ENCODE measurements at regions not wholly inside any gene's neighbourhood (a gene's known extent, or its start where the extent isn't known, plus 50 kb on each side); places are given as distances from the start of the nearest gene placed in this dataset.

DNA sequence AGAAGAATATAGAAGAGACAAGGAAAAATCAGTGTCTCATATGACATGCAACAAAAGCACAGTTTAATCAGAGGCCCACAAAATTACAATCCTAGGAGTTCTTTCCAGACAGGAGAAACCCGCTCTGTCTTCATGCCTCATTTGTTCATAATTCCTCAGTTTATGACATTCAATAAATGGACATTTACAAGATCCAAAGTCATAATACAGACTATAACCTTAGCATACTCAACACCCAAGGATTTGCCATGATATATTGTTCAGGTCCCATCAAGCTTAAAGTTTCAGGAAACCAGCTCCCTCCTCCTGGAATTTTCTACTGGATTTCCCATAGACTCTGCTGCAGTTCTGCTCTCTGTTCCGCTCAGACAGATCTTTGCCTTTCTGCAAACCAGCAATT, 56.4 kb upstream of the POMP start:
- peak overlapping the region; percentile 69 for H2AFZ ChIP-seq (ENCODE audit: low read length)

DNA sequence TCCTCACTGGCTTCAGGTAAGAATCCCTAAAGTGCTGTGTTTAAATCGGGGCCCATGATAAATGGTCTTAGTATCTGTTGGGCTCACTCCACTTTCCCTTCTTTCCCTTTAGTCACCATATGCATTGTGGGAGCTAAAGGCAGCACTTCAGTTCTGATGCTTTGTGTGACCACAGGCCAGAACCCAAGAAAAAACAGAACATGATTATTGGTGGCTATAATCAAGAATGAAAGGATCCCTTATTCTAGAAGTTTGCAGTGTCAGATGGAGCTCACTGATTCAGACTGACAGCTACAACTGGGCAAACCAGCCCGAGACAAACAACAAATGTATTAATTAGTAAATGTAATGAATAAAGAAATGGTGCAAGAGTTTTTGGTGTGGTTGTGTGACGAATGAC, 57.3 kb upstream of the POMP start:
- Histone ChIP-seq H3K9me3 (ENCODE audit: low read depth, low read length) (no peaks in the 10 kb centered on the region), H2AFZ (ENCODE audit: low read length) (no peak overlapping the region), H3K79me2 (ENCODE audit: insufficient read depth, low read length) (no peaks in the 10 kb centered on the region), H3K27ac (ENCODE audit: low read depth, low read length) (no peak overlapping the region), H3K4me3 (ENCODE audit: insufficient read depth, low read length) (no peak overlapping the region), H3K4me2 (ENCODE audit: insufficient read depth, low read length) (no peak overlapping the region), H3K36me3 (ENCODE audit: insufficient read depth, low read length) (no peaks in the 10 kb centered on the region), H3K27me3 (ENCODE audit: insufficient read depth, low read length) (no peaks in the 10 kb centered on the region), H3K4me1 (ENCODE audit: insufficient read depth, low read length) (no peaks in the 10 kb centered on the region), H4K20me1 (ENCODE audit: insufficient read depth, low read length) (no peaks in the 10 kb centered on the region)
- no peak for DNase-seq (ENCODE audit: insufficient read length, low spot score, missing footprints)
- TF ChIP-seq, protein P1, sequence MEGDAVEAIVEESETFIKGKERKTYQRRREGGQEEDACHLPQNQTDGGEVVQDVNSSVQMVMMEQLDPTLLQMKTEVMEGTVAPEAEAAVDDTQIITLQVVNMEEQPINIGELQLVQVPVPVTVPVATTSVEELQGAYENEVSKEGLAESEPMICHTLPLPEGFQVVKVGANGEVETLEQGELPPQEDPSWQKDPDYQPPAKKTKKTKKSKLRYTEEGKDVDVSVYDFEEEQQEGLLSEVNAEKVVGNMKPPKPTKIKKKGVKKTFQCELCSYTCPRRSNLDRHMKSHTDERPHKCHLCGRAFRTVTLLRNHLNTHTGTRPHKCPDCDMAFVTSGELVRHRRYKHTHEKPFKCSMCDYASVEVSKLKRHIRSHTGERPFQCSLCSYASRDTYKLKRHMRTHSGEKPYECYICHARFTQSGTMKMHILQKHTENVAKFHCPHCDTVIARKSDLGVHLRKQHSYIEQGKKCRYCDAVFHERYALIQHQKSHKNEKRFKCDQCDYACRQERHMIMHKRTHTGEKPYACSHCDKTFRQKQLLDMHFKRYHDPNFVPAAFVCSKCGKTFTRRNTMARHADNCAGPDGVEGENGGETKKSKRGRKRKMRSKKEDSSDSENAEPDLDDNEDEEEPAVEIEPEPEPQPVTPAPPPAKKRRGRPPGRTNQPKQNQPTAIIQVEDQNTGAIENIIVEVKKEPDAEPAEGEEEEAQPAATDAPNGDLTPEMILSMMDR (IDR thresholded peaks at IDR 0.05; ENCODE audit: extremely low read depth, low read depth, low read length), result no peak

More for the DNA sequence above, 56.4 kb upstream of the POMP start:
- Histone ChIP-seq H3K4me2 (ENCODE audit: insufficient read depth, low read length) (no peak overlapping the region), H3K36me3 (ENCODE audit: insufficient read depth, low read length) (no peaks in the 10 kb centered on the region), H3K27ac (ENCODE audit: low read depth, low read length) (no peak overlapping the region), H3K79me2 (ENCODE audit: insufficient read depth, low read length) (no peaks in the 10 kb centered on the region), H3K27me3 (ENCODE audit: insufficient read depth, low read length) (no peaks in the 10 kb centered on the region), H3K9me3 (ENCODE audit: low read depth, low read length) (no peaks in the 10 kb centered on the region), H4K20me1 (ENCODE audit: insufficient read depth, low read length) (no peaks in the 10 kb centered on the region), H3K4me3 (ENCODE audit: insufficient read depth, low read length) (no peak overlapping the region), H3K4me1 (ENCODE audit: insufficient read depth, low read length) (no peaks in the 10 kb centered on the region)
- TF ChIP-seq, protein P1 (IDR thresholded peaks at IDR 0.05; ENCODE audit: extremely low read depth, low read depth, low read length), result no peak
- no peak for DNase-seq (ENCODE audit: insufficient read length, low spot score, missing footprints)

DNA sequence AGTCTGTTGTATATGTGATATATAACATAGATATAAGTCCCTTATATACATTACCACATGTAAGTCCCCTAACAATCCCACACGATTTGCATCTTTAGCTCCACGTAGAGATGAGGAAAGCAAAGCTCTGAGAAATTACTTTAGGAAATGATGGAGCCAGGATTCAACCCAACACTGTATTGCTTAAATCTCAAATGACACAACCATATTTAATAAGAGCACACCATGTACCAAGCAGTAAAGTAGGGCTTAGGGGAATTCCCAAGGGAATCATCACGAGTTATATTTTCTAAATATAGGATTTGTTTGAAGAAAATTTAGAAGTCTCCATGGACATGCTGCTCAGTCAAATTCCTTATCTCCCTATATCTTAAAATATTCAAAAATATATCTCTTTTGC, 61.3 kb upstream of the POMP start:
- Histone ChIP-seq H3K4me3 (ENCODE audit: insufficient read depth, low read length) (no peak overlapping the region), H3K36me3 (ENCODE audit: insufficient read depth, low read length) (no peaks in the 10 kb centered on the region), H3K9me3 (ENCODE audit: low read depth, low read length) (no peaks in the 10 kb centered on the region), H3K79me2 (ENCODE audit: insufficient read depth, low read length) (no peaks in the 10 kb centered on the region), H2AFZ (ENCODE audit: low read length) (no peak overlapping the region), H3K4me1 (ENCODE audit: insufficient read depth, low read length) (no peaks in the 10 kb centered on the region), H3K27me3 (ENCODE audit: insufficient read depth, low read length) (no peaks in the 10 kb centered on the region), H4K20me1 (ENCODE audit: insufficient read depth, low read length) (no peaks in the 10 kb centered on the region), H3K4me2 (ENCODE audit: insufficient read depth, low read length) (no peak overlapping the region), H3K27ac (ENCODE audit: low read depth, low read length) (no peak overlapping the region)
- TF ChIP-seq, protein P1 (IDR thresholded peaks at IDR 0.05; ENCODE audit: extremely low read depth, low read depth, low read length), result no peak
- DNase-seq (ENCODE audit: insufficient read length, low spot score, missing footprints), result no peak

DNA sequence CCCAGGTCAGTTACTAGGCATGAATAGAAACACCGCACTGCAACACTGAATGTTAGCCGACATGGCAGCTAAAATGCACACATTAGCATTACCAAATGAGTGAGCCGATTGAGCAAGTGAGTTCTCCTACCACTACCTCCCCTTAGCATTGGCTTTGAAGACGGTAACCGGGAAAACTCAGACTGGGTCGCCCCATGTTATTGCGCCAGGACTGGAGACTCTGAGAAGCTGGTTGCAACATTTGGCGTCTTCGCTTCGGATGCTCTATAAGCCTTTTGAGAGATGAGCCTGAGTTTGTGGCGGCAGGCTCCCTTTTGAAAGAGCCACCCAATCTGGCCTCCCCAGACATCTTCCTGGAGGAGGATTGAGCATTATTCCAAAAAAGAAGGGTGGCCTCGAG, 68.5 kb upstream of the POMP start:
- peaks cover under 1% of the 10 kb centered on the region for H3K4me1 ChIP-seq (ENCODE audit: insufficient read depth, low read length)
- TF ChIP-seq, protein P1 (IDR thresholded peaks at IDR 0.05; ENCODE audit: extremely low read depth, low read depth, low read length), result no peak
- no peaks in the 10 kb centered on the region for H3K36me3 ChIP-seq (ENCODE audit: insufficient read depth, low read length)
- no peaks in the 10 kb centered on the region for H4K20me1 ChIP-seq (ENCODE audit: insufficient read depth, low read length)
- no peaks in the 10 kb centered on the region for H3K79me2 ChIP-seq (ENCODE audit: insufficient read depth, low read length)
- no peaks in the 10 kb centered on the region for H3K27me3 ChIP-seq (ENCODE audit: insufficient read depth, low read length)
- no peak overlapping the region for H2AFZ ChIP-seq (ENCODE audit: low read length)
- no peak overlapping the region for H3K4me3 ChIP-seq (ENCODE audit: insufficient read depth, low read length)
- DNase-seq (ENCODE audit: insufficient read length, low spot score, missing footprints), result no peak
- no peaks in the 10 kb centered on the region for H3K9me3 ChIP-seq (ENCODE audit: low read depth, low read length)
- H3K4me2 ChIP-seq (ENCODE audit: insufficient read depth, low read length), result no peak overlapping the region
- no peak overlapping the region for H3K27ac ChIP-seq (ENCODE audit: low read depth, low read length)
